CD14-positive monocyte (primary cell): ENCODE measurements at regions not wholly inside any gene's neighbourhood (a gene's known extent, or its start where the extent isn't known, plus 50 kb on each side); places are given as distances from the start of the nearest gene placed in this dataset.

Experiments
- DNase-seq, 3 donors: peaks; one replicate each; pipeline ENCODE4 v3.0.0-alpha.2; 2011 to 2022
- H2AFZ ChIP-seq: 2 replicates; pipeline ENCODE4 v1.6.0; 2012; ENCODE audit warnings: mild to moderate bottlenecking, low read depth, low read length, inconsistent platforms; ENCODE audit not compliant: insufficient read depth, poor library complexity, severe bottlenecking
- H3K27ac ChIP-seq, 2 donors: 1 replicate in 1 of 2; 2 replicates in 1 of 2; pipeline ENCODE4 v1.5.1; 2012 to 2013; ENCODE audit warnings: low read length in 2 of 2, control low read depth in 1 of 2, inconsistent platforms in 1 of 2, low read depth in 1 of 2, mild to moderate bottlenecking in 1 of 2
- H3K27me3 ChIP-seq, 2 donors: one replicate each; pipeline versions ENCODE4 v1.6.0 to v1.6.1; 2011 to 2013; ENCODE audit warnings: low read length in 2 of 2; ENCODE audit not compliant: control insufficient read depth in 2 of 2, insufficient read depth in 2 of 2
- H3K36me3 ChIP-seq, 2 donors: replicated peaks in 1 of 2; 1 replicate in 1 of 2; 2 replicates in 1 of 2; pipeline versions ENCODE4 v1.5.1 to v1.6.1; 2012 to 2013; ENCODE audit warnings: low read length in 2 of 2, control low read depth in 1 of 2, inconsistent platforms in 1 of 2, mild to moderate bottlenecking in 1 of 2; ENCODE audit not compliant: insufficient read depth in 2 of 2, control insufficient read depth in 1 of 2
- H3K4me1 ChIP-seq, 2 donors: 1 replicate in 1 of 2; 2 replicates in 1 of 2; pipeline versions ENCODE4 v1.5.1 to v1.6.1; 2012 to 2013; ENCODE audit warnings: low read length in 2 of 2, control low read depth in 1 of 2, inconsistent platforms in 1 of 2, mild to moderate bottlenecking in 1 of 2, moderate library complexity in 1 of 2; ENCODE audit not compliant: insufficient read depth in 2 of 2, control insufficient read depth in 1 of 2
- H3K4me2 ChIP-seq: replicated peaks from 2 replicates; pipeline ENCODE3; 2012; ENCODE audit warnings: low read length, moderate library complexity, mild to moderate bottlenecking; ENCODE audit not compliant: poor library complexity, severe bottlenecking; ENCODE audit errors: extremely low read depth
- H3K4me3 ChIP-seq, 3 experiments: fragments of 200-600 bp in 1 of 3; sonication (generic) in 1 of 3; replicated peaks in 1 of 3; 1 replicate in 2 of 3; 2 replicates in 1 of 3; pipeline ENCODE4 v1.5.1; 2011 to 2013; ENCODE audit warnings: low read length in 3 of 3, mild to moderate bottlenecking in 3 of 3, control low read depth in 2 of 3, low read depth in 2 of 3, inconsistent platforms in 1 of 3, moderate library complexity in 1 of 3
- H3K79me2 ChIP-seq: 2 replicates; pipeline ENCODE4 v1.6.0; 2012; ENCODE audit warnings: mild to moderate bottlenecking, control low read depth, inconsistent platforms, low read length, moderate library complexity; ENCODE audit not compliant: insufficient read depth
- H3K9ac ChIP-seq: 2 replicates; pipeline ENCODE4 v1.6.0; 2017; ENCODE audit warnings: low read length, mild to moderate bottlenecking; ENCODE audit not compliant: insufficient read depth, poor library complexity, severe bottlenecking
- H3K9me3 ChIP-seq, 2 donors: replicated peaks in 1 of 2; 1 replicate in 1 of 2; 2 replicates in 1 of 2; pipeline versions ENCODE4 v1.5.1 to v1.6.1; 2012 to 2013; ENCODE audit warnings: low read length in 2 of 2, control low read depth in 1 of 2; ENCODE audit not compliant: control insufficient read depth in 1 of 2, insufficient read depth in 1 of 2
- H4K20me1 ChIP-seq: 2 replicates; pipeline ENCODE4 v1.6.0; 2012; ENCODE audit warnings: mild to moderate bottlenecking, low read length, control low read depth, moderate library complexity; ENCODE audit not compliant: insufficient read depth
- H3K27ac Mint-ChIP-seq, 7 donors: one replicate each; pipeline ENCODE4 v1.8.0; 2020; ENCODE audit warnings: mild to moderate bottlenecking in 7 of 7, mixed read lengths in 7 of 7, moderate library complexity in 6 of 7, inconsistent platforms in 2 of 7
- H3K27me3 Mint-ChIP-seq, 3 donors: one replicate each; pipeline ENCODE4 v1.8.0; 2021 to 2022; ENCODE audit warnings: low read depth in 3 of 3, mild to moderate bottlenecking in 3 of 3, mixed read lengths in 3 of 3, moderate library complexity in 3 of 3, inconsistent platforms in 1 of 3
- H3K36me3 Mint-ChIP-seq, 2 donors: one replicate each; pipeline ENCODE4 v1.8.0; 2020; ENCODE audit warnings: mixed read lengths in 2 of 2, inconsistent platforms in 1 of 2, mild to moderate bottlenecking in 1 of 2
- H3K4me1 Mint-ChIP-seq: one replicate; pipeline ENCODE4 v1.8.0; 2020; ENCODE audit warnings: mild to moderate bottlenecking, mixed read lengths
- H3K4me3 Mint-ChIP-seq, 2 donors: one replicate each; pipeline ENCODE4 v1.8.0; 2020; ENCODE audit warnings: mild to moderate bottlenecking in 2 of 2, mixed read lengths in 2 of 2, moderate library complexity in 1 of 2
- H3K9me3 Mint-ChIP-seq, 7 donors: one replicate each; pipeline ENCODE4 v1.8.0; 2020 to 2022; ENCODE audit warnings: mixed read lengths in 7 of 7, mild to moderate bottlenecking in 6 of 7, moderate library complexity in 6 of 7, inconsistent platforms in 2 of 7
- CTCF ChIP-seq: fragments of 200-600 bp; IDR thresholded peaks from one replicate; pipeline ENCODE4 v1.8.0; 2022; ENCODE audit warnings: antibody characterized with exemption, mild to moderate bottlenecking
- WGBS: methylation state at CpG from one replicate; pipeline ENCODE4 v1.1.5; 2013; ENCODE audit warnings: missing lambda C conversion rate; ENCODE audit not compliant: insufficient coverage; 5-methylcytosine and 5-hydroxymethylcytosine counted together
- intact Hi-C, 2 donors: fragments of 100-400 bp; cut with micrococcal nuclease; formaldehyde crosslinking; loops; one replicate each; pipeline versions ENCODE4 v1.15.0 to v1.15.1; 2023

- TF ChIP-seq CTCF = no peak
- Mint-ChIP-seq H3K27ac (no peak overlapping the region), H3K36me3 (no peaks in the 10 kb centered on the region), H3K4me3 (no peak overlapping the region), H3K4me1 (no peaks in the 10 kb centered on the region), H3K9me3 (peaks cover 6 to 21% (median 10%) of the 10 kb centered on the region in 7 donors), H3K27me3 (peaks cover 0 to 2% (median 1%) of the 10 kb centered on the region in 3 donors)
- no peak overlapping the region for H3K4me3 ChIP-seq
- no peak overlapping the region for H3K4me2 ChIP-seq
- H3K9ac ChIP-seq = no peak overlapping the region
- intact Hi-C loops = no loop called here
- H2AFZ ChIP-seq = no peak overlapping the region
- no peaks in the 10 kb centered on the region for H3K36me3 ChIP-seq
- H3K4me1 ChIP-seq = no peaks in the 10 kb centered on the region
- no peaks in the 10 kb centered on the region for H3K27me3 ChIP-seq
- no peaks in the 10 kb centered on the region for H3K79me2 ChIP-seq
- H3K9me3 ChIP-seq = peaks cover 11 to 21% of the 10 kb centered on the region in 2 donors
- H4K20me1 ChIP-seq = no peaks in the 10 kb centered on the region
- H3K27ac ChIP-seq = no peak overlapping the region
- no peak for DNase-seq
These were observed 510.2 kb downstream of the KCNT2 start for GRCh38 chr1:196098000-196098399.

GRCh38 chr1:196094821-196095220, 513.4 kb downstream of the KCNT2 start:
- no peak for DNase-seq
- H3K4me3 ChIP-seq = no peak overlapping the region
- H3K9me3 ChIP-seq = peaks cover 6 to 7% of the 10 kb centered on the region in 2 donors
- H3K36me3 ChIP-seq = no peaks in the 10 kb centered on the region
- H3K4me1 Mint-ChIP-seq = no peaks in the 10 kb centered on the region
- H3K9ac ChIP-seq = no peak overlapping the region
- H4K20me1 ChIP-seq = no peaks in the 10 kb centered on the region
- no peak overlapping the region for H3K4me2 ChIP-seq
- WGBS = no CpG with 5 or more reads among the region's 1 CpG
- intact Hi-C loops = no loop called here
- H3K36me3 Mint-ChIP-seq = no peaks in the 10 kb centered on the region
- H3K4me3 Mint-ChIP-seq = no peak overlapping the region
- no peak for TF ChIP-seq CTCF
- no peaks in the 10 kb centered on the region for H3K27me3 ChIP-seq
- peaks cover 0 to 7% (median 1%) of the 10 kb centered on the region in 7 donors for H3K9me3 Mint-ChIP-seq
- peaks cover 0 to 2% (median 0%) of the 10 kb centered on the region in 3 donors for H3K27me3 Mint-ChIP-seq
- H3K79me2 ChIP-seq = no peaks in the 10 kb centered on the region
- H3K27ac Mint-ChIP-seq = no peak overlapping the region
- H3K4me1 ChIP-seq = no peaks in the 10 kb centered on the region
- H2AFZ ChIP-seq = no peak overlapping the region
- H3K27ac ChIP-seq = no peak overlapping the region
